Loucy (cell line): ENCODE measurements at regions not wholly inside any gene's neighbourhood (a gene's known extent, or its start where the extent isn't known, plus 50 kb on each side); places are given as distances from the start of the nearest gene placed in this dataset.

Experiments
- H2AFZ ChIP-seq: fragments of 200-600 bp; sonication (generic); 2 replicates; pipeline ENCODE4 v1.6.0; 2016; ENCODE audit warnings: antibody characterized with exemption, mild to moderate bottlenecking, low read length, moderate library complexity
- H3F3A ChIP-seq: fragments of 200-600 bp; 2 replicates; pipeline ENCODE4 v1.6.0; 2016; ENCODE audit warnings: antibody characterized with exemption, low read depth, mild to moderate bottlenecking
- H3K27me3 ChIP-seq: fragments of 200-600 bp; sonication (generic); 2 replicates; pipeline ENCODE4 v1.6.1; 2014; ENCODE audit warnings: low read length, mild to moderate bottlenecking; ENCODE audit not compliant: insufficient read depth, poor library complexity, severe bottlenecking
- H3K36me3 ChIP-seq: fragments of 200-600 bp; sonication (generic); 2 replicates; pipeline ENCODE4 v1.6.1; 2016; ENCODE audit warnings: low read length; ENCODE audit not compliant: insufficient read depth
- H3K4me1 ChIP-seq: fragments of 200-600 bp; sonication (generic); 2 replicates; pipeline ENCODE4 v1.5.1; 2014; ENCODE audit warnings: low read length, mild to moderate bottlenecking; ENCODE audit not compliant: insufficient read depth, poor library complexity, severe bottlenecking
- H3K4me2 ChIP-seq: fragments of 200-600 bp; sonication (generic); 2 replicates; pipeline ENCODE4 v1.6.0; 2014; ENCODE audit warnings: antibody characterized with exemption, low read length, low read depth, mild to moderate bottlenecking; ENCODE audit not compliant: poor library complexity, severe bottlenecking
- H3K4me3 ChIP-seq: fragments of 200-600 bp; sonication (generic); 2 replicates; pipeline ENCODE4 v1.5.1; 2014; ENCODE audit warnings: low read length, mild to moderate bottlenecking, mixed read lengths; ENCODE audit not compliant: poor library complexity, severe bottlenecking
- H3K79me2 ChIP-seq: fragments of 200-600 bp; sonication (generic); 2 replicates; pipeline ENCODE4 v1.6.1; 2014; ENCODE audit warnings: low read length; ENCODE audit not compliant: insufficient read depth
- H3K9ac ChIP-seq: fragments of 200-600 bp; sonication (generic); 2 replicates; pipeline ENCODE4 v1.6.0; 2014; ENCODE audit warnings: mild to moderate bottlenecking, low read depth, low read length, moderate library complexity; ENCODE audit not compliant: poor library complexity, severe bottlenecking
- H3K9me2 ChIP-seq: fragments of 200-600 bp; sonication (generic); replicated peaks from 2 replicates; pipeline ENCODE4 v1.6.1; 2016; ENCODE audit warnings: low read depth, low read length, mixed read lengths
- H3K9me3 ChIP-seq: fragments of 200-600 bp; sonication (generic); 2 replicates; pipeline ENCODE4 v1.6.1; 2014; ENCODE audit warnings: mild to moderate bottlenecking, antibody characterized with exemption, low read length, low read depth; ENCODE audit not compliant: insufficient read depth
- H4K20me1 ChIP-seq: fragments of 200-600 bp; sonication (generic); 2 replicates; pipeline ENCODE4 v1.6.0; 2014; ENCODE audit warnings: antibody characterized with exemption, low read length, mild to moderate bottlenecking; ENCODE audit not compliant: insufficient read depth, poor library complexity, severe bottlenecking
- EZH2phosphoT487 ChIP-seq: fragments of 200-600 bp; IDR thresholded peaks from 2 replicates; pipeline ENCODE4 v1.6.1; 2018; ENCODE audit warnings: antibody characterized with exemption, mild to moderate bottlenecking, moderate library complexity, borderline replicate concordance
- TF ChIP-seq, protein P1 (sequence below): fragments of 200-600 bp; sonication (generic); conservative IDR thresholded peaks from 2 replicates; pipeline ENCODE4 v1.5.1; 2014; ENCODE audit warnings: mild to moderate bottlenecking, antibody characterized with exemption, low read length

DNA sequence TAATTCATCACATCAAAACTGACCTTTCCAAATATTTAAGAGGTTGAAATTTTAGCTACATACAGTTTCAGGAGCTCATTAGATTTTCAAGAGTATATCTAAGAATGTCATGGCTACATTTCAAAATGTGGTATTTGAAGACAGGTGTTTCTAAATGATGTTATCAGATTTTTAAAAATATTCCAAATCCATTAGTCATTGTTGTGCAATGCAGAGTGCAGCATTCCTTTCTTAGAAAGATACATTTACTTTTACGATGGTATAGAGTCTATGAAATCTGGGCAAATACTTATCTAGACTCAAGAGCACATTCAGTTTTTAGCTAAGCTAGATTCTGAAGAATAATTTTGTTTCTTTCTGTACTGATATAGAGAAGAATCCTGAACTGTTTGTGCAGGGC lies 230.3 kb downstream of the CHRM3 start:
- Histone ChIP-seq H2AFZ (no peak overlapping the region), H4K20me1 (no peaks in the 10 kb centered on the region), H3F3A (no peaks in the 10 kb centered on the region), H3K36me3 (no peaks in the 10 kb centered on the region), H3K27me3 (no peaks in the 10 kb centered on the region), H3K9me2 (no peaks in the 10 kb centered on the region), H3K4me3 (no peak overlapping the region), H3K4me1 (no peaks in the 10 kb centered on the region), H3K9me3 (no peaks in the 10 kb centered on the region), H3K79me2 (no peaks in the 10 kb centered on the region), H3K4me2 (no peak overlapping the region), H3K9ac (no peak overlapping the region)
- TF ChIP-seq, protein P1, sequence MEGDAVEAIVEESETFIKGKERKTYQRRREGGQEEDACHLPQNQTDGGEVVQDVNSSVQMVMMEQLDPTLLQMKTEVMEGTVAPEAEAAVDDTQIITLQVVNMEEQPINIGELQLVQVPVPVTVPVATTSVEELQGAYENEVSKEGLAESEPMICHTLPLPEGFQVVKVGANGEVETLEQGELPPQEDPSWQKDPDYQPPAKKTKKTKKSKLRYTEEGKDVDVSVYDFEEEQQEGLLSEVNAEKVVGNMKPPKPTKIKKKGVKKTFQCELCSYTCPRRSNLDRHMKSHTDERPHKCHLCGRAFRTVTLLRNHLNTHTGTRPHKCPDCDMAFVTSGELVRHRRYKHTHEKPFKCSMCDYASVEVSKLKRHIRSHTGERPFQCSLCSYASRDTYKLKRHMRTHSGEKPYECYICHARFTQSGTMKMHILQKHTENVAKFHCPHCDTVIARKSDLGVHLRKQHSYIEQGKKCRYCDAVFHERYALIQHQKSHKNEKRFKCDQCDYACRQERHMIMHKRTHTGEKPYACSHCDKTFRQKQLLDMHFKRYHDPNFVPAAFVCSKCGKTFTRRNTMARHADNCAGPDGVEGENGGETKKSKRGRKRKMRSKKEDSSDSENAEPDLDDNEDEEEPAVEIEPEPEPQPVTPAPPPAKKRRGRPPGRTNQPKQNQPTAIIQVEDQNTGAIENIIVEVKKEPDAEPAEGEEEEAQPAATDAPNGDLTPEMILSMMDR = no peak
- TF ChIP-seq EZH2phosphoT487 = no peak

DNA sequence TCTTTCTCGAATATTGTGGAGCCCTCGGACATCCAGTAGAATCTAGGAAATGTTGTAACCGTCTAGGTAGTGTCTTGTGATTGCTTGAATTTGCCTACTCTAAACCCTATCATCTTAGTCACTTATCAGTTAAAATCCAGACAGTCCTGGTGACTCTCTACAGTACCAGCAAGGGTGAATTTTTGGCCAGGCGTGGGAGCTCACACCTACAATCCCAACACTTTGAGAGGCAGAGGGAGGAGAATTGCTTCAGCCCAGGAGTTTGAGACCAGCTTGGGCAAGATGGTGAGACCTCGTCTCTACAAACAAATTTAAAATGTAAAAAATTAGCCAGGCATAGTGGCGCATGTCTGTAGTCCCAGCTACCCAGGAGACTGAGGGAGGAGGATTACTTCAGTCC lies 230.9 kb downstream of the CHRM3 start:
- Histone ChIP-seq H3K9ac (no peak overlapping the region), H3K4me2 (no peak overlapping the region), H4K20me1 (no peaks in the 10 kb centered on the region), H3K27me3 (no peaks in the 10 kb centered on the region), H3K9me3 (no peaks in the 10 kb centered on the region), H3F3A (no peaks in the 10 kb centered on the region), H3K4me1 (no peaks in the 10 kb centered on the region), H3K4me3 (no peak overlapping the region), H2AFZ (no peak overlapping the region), H3K9me2 (no peaks in the 10 kb centered on the region), H3K79me2 (no peaks in the 10 kb centered on the region), H3K36me3 (no peaks in the 10 kb centered on the region)
- no peak for TF ChIP-seq EZH2phosphoT487
- TF ChIP-seq, protein P1 = no peak

DNA sequence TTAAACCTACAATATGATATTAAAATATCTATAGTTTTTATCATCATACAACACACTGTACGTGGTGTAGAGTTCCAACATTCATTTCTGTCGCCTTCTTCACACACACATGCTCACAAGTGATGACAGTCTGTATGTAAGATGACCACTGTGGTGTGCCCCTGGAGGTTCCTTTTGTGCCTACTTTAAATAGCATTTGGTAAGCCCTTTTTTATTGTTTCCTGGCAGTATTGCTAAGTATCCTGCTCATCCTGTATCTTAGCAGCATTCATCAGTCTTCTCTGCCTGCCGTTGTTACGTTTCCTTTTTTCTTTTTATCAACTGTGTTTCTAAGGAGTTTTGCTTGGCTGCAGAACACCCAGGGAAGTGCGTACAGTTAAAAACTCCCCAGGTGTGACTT lies 231.4 kb downstream of the CHRM3 start:
- H3K79me2 ChIP-seq = no peaks in the 10 kb centered on the region
- no peaks in the 10 kb centered on the region for H3F3A ChIP-seq
- H3K9me2 ChIP-seq = no peaks in the 10 kb centered on the region
- TF ChIP-seq EZH2phosphoT487 = no peak
- TF ChIP-seq, protein P1 = no peak
- H4K20me1 ChIP-seq = no peaks in the 10 kb centered on the region
- no peak overlapping the region for H2AFZ ChIP-seq
- no peaks in the 10 kb centered on the region for H3K4me1 ChIP-seq
- no peaks in the 10 kb centered on the region for H3K36me3 ChIP-seq
- H3K27me3 ChIP-seq = no peaks in the 10 kb centered on the region
- H3K4me3 ChIP-seq = no peak overlapping the region
- H3K4me2 ChIP-seq = no peak overlapping the region
- no peak overlapping the region for H3K9ac ChIP-seq
- H3K9me3 ChIP-seq = no peaks in the 10 kb centered on the region
